Left ventricle myocardium inferior (tissue), 1 donor: ENCODE measurements at regions not wholly inside any gene's neighbourhood (a gene's known extent, or its start where the extent isn't known, plus 50 kb on each side); places are given as distances from the start of the nearest gene placed in this dataset.

ENCODE experiments used
- DNase-seq: peaks from one replicate; pipeline ENCODE4 v3.0.0-alpha.2; 2020
- H3K27ac ChIP-seq: fragments of 200-600 bp; replicated peaks from 2 replicates; pipeline ENCODE4 v1.8.0; 2021
- H3K27me3 ChIP-seq: fragments of 200-600 bp; 2 replicates; pipeline ENCODE4 v1.8.0; 2021; ENCODE audit warnings: low read depth
- H3K36me3 ChIP-seq: fragments of 200-600 bp; 2 replicates; pipeline ENCODE4 v1.8.0; 2021
- H3K4me1 ChIP-seq: fragments of 200-600 bp; 2 replicates; pipeline ENCODE4 v1.8.0; 2021
- H3K4me3 ChIP-seq: fragments of 200-600 bp; 2 replicates; pipeline ENCODE4 v1.8.0; 2021; ENCODE audit warnings: mild to moderate bottlenecking, moderate library complexity
- H3K9me3 ChIP-seq: fragments of 200-600 bp; replicated peaks from 2 replicates; pipeline ENCODE4 v1.8.0; 2021
- CTCF ChIP-seq: fragments of 200-600 bp; IDR thresholded peaks from 2 replicates; pipeline ENCODE4 v1.8.0; 2021; ENCODE audit warnings: antibody characterized with exemption, mild to moderate bottlenecking, borderline replicate concordance
- intact Hi-C: fragments of 100-400 bp; cut with micrococcal nuclease; formaldehyde crosslinking; loops from one replicate; pipeline ENCODE4 v1.11.0; 2022
- donor health status: DM: no; HTN: yes; CAD: no; lungs with severe emphysema.

GRCh38 chr3:180402471-180403073, 199.4 kb upstream of the TTC14 start:
- DNase-seq = no peak
- Histone ChIP-seq H3K4me1 (no peaks in the 10 kb centered on the region), H3K27ac (no peak overlapping the region), H3K36me3 (no peaks in the 10 kb centered on the region), H3K27me3 (no peaks in the 10 kb centered on the region), H3K9me3 (no peaks in the 10 kb centered on the region), H3K4me3 (no peak overlapping the region)
- intact Hi-C loops = no loop called here
- no peak for TF ChIP-seq CTCF

GRCh38 chr3:180403156-180403555, 198.8 kb upstream of the TTC14 start:
- Histone ChIP-seq H3K27ac (no peak overlapping the region), H3K9me3 (no peaks in the 10 kb centered on the region), H3K4me3 (no peak overlapping the region), H3K36me3 (no peaks in the 10 kb centered on the region), H3K4me1 (no peaks in the 10 kb centered on the region), H3K27me3 (no peaks in the 10 kb centered on the region)
- intact Hi-C loops = no loop called here
- TF ChIP-seq CTCF = no peak
- no peak for DNase-seq

- Histone ChIP-seq H3K27ac (no peak overlapping the region), H3K4me1 (no peaks in the 10 kb centered on the region), H3K36me3 (no peaks in the 10 kb centered on the region), H3K4me3 (no peak overlapping the region), H3K27me3 (no peaks in the 10 kb centered on the region), H3K9me3 (no peaks in the 10 kb centered on the region)
- intact Hi-C loops = no loop called here
- DNase-seq = no peak
- no peak for TF ChIP-seq CTCF
Observed at GRCh38 chr3:180408654-180409053, 193.3 kb upstream of the TTC14 start.

GRCh38 chr3:180409170-180409569, 192.8 kb upstream of the TTC14 start:
- Histone ChIP-seq H3K4me3 (no peak overlapping the region), H3K36me3 (no peaks in the 10 kb centered on the region), H3K27ac (no peak overlapping the region), H3K9me3 (no peaks in the 10 kb centered on the region), H3K4me1 (no peaks in the 10 kb centered on the region), H3K27me3 (no peaks in the 10 kb centered on the region)
- intact Hi-C loops = no loop called here
- no peak for TF ChIP-seq CTCF
- no peak for DNase-seq

GRCh38 chr3:180409883-180410282, 192.1 kb upstream of the TTC14 start:
- TF ChIP-seq CTCF = no peak
- intact Hi-C loops = no loop called here
- no peaks in the 10 kb centered on the region for H3K9me3 ChIP-seq
- H3K36me3 ChIP-seq = no peaks in the 10 kb centered on the region
- no peak overlapping the region for H3K4me3 ChIP-seq
- DNase-seq = no peak
- H3K4me1 ChIP-seq = no peaks in the 10 kb centered on the region
- no peak overlapping the region for H3K27ac ChIP-seq
- H3K27me3 ChIP-seq = no peaks in the 10 kb centered on the region

- Histone ChIP-seq H3K36me3 (no peaks in the 10 kb centered on the region), H3K9me3 (no peaks in the 10 kb centered on the region), H3K4me1 (no peaks in the 10 kb centered on the region), H3K27me3 (no peaks in the 10 kb centered on the region), H3K27ac (no peak overlapping the region), H3K4me3 (no peak overlapping the region)
- no peak for DNase-seq
- intact Hi-C loops = no loop called here
- no peak for TF ChIP-seq CTCF
Observed at GRCh38 chr3:180414157-180414556, 187.8 kb upstream of the TTC14 start.
